B cell (primary cell): ENCODE measurements at regions not wholly inside any gene's neighbourhood (a gene's known extent, or its start where the extent isn't known, plus 50 kb on each side); places are given as distances from the start of the nearest gene placed in this dataset.

Experiments used
- EZH2 ChIP-seq: IDR thresholded peaks from 2 replicates; pipeline ENCODE4 v1.6.1; 2012; ENCODE audit warnings: borderline replicate concordance, low read depth, mild to moderate bottlenecking, moderate library complexity, low read length; ENCODE audit not compliant: insufficient read depth, poor library complexity, severe bottlenecking
- TF ChIP-seq, protein P1 (sequence below): fragments of 200-600 bp; IDR thresholded peaks from one replicate; pipeline ENCODE4 v1.8.0; 2022; ENCODE audit warnings: antibody characterized with exemption, mild to moderate bottlenecking

DNA sequence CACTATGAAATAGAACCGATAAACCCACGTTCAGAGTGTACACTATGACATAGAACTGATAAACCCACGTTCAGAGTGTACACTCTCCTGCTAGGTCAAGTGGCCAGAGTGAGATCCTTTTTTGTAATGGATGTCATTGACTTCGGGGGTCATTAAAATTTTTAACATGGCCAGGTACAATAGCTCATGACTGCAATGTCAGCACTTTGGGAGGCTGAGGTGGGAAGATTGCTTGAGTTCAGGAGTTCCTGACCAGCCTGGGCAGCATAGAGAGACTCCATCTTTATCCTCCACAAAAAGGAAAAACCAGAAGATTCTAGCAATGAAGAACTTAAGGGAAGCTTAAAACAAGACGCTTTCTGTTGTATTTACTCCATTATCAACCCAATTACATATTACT is 439.7 kb upstream of the FRG1 start:
- TF ChIP-seq, protein P1, sequence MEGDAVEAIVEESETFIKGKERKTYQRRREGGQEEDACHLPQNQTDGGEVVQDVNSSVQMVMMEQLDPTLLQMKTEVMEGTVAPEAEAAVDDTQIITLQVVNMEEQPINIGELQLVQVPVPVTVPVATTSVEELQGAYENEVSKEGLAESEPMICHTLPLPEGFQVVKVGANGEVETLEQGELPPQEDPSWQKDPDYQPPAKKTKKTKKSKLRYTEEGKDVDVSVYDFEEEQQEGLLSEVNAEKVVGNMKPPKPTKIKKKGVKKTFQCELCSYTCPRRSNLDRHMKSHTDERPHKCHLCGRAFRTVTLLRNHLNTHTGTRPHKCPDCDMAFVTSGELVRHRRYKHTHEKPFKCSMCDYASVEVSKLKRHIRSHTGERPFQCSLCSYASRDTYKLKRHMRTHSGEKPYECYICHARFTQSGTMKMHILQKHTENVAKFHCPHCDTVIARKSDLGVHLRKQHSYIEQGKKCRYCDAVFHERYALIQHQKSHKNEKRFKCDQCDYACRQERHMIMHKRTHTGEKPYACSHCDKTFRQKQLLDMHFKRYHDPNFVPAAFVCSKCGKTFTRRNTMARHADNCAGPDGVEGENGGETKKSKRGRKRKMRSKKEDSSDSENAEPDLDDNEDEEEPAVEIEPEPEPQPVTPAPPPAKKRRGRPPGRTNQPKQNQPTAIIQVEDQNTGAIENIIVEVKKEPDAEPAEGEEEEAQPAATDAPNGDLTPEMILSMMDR, result no peak
- no peak for TF ChIP-seq EZH2
